HG03457 (cell line): ENCODE measurements at regions not wholly inside any gene's neighbourhood (a gene's known extent, or its start where the extent isn't known, plus 50 kb on each side); places are given as distances from the start of the nearest gene placed in this dataset.
"Not testable (repeated sequence)": the region's sequence is repeated elsewhere in the genome, so short reads cannot be mapped to it uniquely, and the experiment has no call there.

Source experiments
- ATAC-seq: cut with Tn5 transposase; IDR thresholded peaks from one replicate; pipeline ENCODE4 v1.9.1; 2021; ENCODE audit warnings: moderate number of reproducible peaks; ENCODE audit not compliant: unreplicated experiment

GRCh38 chr5:163692091-163692490 is 186.7 kb downstream of the MAT2B start:
- no peak for ATAC-seq

DNA sequence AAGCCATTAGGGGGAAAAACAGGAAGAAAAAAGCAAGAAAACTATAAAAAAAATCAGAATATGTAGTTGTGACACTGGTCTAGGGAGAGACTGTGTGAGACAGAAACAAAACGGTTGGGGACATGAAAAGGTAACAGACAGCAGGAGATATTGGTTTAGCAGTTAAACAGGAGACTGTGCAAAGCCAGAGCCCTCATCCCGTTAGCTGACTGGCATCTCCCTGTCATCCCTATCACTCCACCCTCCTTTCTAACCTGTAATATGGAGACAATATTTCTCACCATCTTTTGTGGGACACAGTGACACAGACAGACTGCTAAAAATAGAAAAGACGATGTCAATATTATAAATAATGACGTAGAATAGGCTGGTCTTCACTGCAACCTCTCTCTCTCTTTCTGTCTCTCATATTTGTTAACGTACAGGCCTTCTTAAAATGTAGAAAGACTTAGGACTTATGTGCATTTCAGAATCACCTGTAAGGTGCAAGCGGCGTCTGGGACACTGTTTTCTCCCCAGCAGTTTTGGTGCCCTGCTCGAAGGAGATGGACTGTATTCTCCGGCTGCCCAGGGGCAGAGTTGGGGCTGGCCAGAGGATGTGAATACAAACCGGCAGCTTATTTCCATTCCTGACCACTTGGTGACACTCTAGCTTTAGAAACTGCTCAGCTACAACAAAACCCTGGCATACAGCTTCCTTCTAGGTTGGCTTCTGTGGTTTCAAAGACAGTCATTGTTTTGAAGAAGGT is 190.6 kb downstream of the MAT2B start:
- peak; percentile 98 for ATAC-seq

- ATAC-seq, result no peak
These were observed 191.1 kb downstream of the MAT2B start for GRCh38 chr5:163696579-163696887.

DNA sequence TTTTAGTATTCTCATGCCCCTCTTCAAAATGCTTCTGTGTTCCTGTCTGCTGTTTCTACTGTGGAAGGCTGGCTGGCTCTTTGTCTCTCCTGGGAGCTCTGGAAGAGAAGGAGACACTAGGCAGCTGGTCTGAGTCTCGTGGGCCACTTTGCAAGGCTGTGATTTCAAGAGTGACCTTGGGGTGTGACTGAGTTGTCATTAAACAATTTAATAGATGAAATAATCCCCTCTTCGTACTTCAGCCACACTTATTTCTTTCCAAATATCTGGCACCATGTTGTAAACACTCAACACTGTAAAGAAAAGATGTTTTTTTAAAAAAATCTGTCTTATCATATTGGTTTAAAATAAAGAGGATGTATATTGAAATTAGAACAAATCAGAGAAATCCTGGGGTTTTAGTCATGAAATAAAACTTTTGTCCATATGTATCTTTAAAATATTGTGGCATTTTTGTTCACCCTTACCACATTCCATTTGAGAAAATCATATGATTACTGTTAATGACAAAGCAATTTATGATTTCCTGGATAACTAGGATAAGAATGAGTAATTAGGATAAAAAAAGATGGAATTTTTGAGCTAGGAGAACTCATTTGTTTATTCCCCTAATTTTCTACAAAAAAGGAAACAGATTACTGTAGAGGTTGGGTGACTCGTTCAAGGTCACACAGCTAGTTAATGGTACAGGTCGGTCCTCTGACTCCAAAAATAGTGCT is 200.8 kb downstream of the MAT2B start:
- no peak for ATAC-seq

GRCh38 chr5:163712011-163712410 is 206.6 kb downstream of the MAT2B start:
- no peak for ATAC-seq

GRCh38 chr5:163718272-163718671 is 212.9 kb downstream of the MAT2B start:
- no peak for ATAC-seq

- no peak for ATAC-seq
These were observed 218.9 kb downstream of the MAT2B start for GRCh38 chr5:163724305-163724704.

- peak; percentile 89 for ATAC-seq
These were observed 221.6 kb downstream of the MAT2B start for GRCh38 chr5:163727028-163727427.

DNA sequence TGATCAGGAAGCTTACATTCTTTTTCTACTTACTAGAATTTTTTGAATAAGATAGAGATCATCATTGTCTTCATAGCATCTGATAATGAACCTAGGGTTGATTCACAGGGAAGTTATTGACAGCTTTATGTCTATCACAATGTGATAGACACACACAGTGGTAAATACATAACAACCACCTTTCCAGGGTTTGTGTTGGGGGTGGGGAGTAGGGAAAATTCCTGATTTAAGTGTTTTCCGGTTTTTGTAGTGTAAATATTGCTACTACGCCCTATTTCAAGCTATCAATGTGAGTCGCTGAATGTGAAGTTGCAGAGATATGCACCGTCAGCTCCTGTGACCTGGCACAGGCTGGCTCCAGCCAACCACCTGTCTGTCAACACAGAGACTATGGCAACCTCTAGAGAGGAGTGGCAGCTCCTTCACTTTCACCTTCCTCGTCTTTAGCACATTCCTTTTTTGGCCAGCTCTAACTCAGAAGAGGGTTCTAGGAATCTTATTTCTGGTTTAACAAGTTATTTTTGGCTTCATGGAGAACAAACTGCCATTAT is 224.9 kb downstream of the MAT2B start:
- ATAC-seq, result no peak

GRCh38 chr5:163731256-163731655 is 225.8 kb downstream of the MAT2B start:
- ATAC-seq, result no peak

DNA sequence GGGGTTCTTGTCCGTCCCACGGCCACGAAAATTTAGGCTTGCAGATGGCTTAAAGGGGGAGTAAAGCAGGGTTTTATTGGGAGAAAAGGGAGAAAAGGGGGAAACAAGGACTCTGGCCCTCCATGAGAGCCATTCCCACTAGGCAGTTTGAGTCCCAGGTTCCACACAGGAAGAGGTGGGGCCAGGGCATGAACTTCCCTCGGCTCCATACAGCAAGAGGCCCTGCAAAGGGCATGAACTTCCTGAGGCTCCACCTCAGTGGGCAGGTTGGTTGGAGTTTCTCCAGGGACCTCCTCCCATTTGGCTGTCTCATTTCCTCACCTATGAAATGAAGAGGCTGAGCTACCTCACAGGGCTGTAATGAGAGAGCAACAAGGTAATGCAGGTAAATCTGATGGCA is 229.7 kb downstream of the MAT2B start:
- ATAC-seq, result no peak

DNA sequence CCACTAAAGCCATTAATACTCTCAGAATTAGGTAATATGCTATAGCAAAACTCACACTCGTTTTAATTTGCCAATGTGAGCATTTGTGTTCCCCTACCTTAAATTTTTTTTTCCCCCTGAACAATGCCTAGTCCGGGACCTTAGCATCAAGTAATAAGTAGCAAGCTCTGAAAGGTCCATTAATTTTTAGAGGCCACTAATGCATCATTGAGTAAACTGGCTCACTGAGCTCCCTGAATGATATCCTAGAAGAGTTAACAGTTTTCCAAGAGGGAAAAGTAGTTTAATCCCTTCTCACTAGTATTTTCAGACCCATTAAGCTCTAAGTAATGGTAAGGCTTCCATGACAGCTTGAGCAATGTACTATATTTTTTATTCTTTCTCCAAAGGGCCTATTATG is 242.2 kb downstream of the MAT2B start:
- no peak for ATAC-seq

GRCh38 chr5:163748934-163749333 is 243.5 kb downstream of the MAT2B start:
- ATAC-seq, result no peak

DNA sequence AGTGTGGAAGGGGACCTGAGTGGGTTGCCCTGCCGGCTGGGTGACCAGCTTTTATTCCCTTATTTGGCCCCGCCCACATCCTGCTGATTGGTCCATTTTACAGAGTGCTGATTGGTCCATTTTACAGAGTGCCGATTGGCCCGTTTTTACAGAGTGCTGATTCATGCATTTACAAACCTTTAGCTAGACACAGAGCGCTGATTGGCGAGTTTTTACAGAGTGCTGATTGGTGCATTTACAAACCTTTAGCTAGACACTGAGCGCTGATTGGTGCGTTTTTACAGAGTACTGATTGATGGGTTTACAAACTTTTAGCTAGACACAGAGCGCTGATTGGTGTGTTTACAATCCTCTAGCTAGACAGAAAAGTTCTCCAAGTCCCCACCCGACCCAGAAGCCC is 245.0 kb downstream of the MAT2B start:
- not testable (repeated sequence) for ATAC-seq

GRCh38 chr5:163755505-163755904 is 250.1 kb downstream of the MAT2B start:
- no peak for ATAC-seq

GRCh38 chr5:163756170-163756569 is 250.8 kb downstream of the MAT2B start:
- no peak for ATAC-seq

GRCh38 chr5:163757344-163757743 is 251.9 kb downstream of the MAT2B start:
- no peak for ATAC-seq

GRCh38 chr5:163758283-163758711 is 252.9 kb downstream of the MAT2B start:
- ATAC-seq, result no peak

DNA sequence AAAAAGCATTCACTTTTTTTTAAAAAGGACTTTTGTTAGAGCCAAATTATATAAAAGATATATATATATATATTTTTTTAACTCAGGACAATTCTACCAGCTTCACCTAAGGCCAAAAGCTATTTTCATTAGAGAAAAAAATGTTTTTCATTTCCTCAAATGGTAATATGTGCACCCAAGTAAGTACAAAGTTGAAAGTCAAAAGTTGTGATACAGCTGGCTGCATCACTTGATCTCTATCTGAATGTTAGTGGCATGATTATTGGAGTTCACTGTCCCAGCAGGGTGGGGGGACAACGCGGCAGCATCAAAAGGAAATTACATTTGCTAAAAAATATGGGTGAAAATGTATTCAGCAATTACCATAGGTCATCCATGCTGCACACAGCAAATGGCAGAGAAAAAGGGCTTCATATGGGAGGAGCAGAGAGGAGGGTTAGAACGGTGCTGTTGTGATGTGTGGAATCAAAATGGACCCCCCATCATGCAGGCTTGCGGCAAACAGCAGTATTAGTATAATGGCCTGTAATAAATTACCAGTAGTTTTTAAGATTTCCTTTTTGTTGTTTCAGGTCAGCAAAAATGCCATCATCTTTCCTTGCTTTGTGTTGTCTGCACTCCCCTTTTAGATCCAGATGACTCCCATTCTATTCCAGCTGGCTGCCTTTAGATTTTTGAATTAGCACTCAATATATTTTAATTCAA is 253.7 kb downstream of the MAT2B start:
- no peak for ATAC-seq

DNA sequence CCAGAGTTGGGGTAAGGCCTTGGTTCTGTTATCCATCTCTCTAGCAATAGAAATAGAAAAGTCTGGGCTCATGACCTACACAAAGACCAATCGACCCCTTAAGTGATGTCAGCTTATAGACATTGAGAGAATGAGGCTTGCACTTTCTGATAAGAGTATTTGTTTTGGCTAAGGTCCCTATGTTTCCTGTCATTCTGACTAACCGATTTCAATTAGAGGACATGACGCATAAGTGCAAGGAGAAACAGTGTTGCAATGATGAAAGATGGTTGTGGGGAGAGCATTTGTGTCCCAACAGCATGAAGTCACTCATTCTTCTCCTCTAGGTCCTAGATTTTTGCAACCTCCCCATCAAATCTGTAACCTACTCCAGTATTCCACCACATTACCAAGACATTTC is 255.1 kb downstream of the MAT2B start:
- ATAC-seq, result no peak

GRCh38 chr5:163766936-163767670 is 261.7 kb downstream of the MAT2B start:
- no peak for ATAC-seq
